SU-DHL-6 (cell line): ENCODE measurements at regions not wholly inside any gene's neighbourhood (a gene's known extent, or its start where the extent isn't known, plus 50 kb on each side); places are given as distances from the start of the nearest gene placed in this dataset.

Experiments used
- EZH2phosphoT487 ChIP-seq: fragments of 200-600 bp; sonication (generic), shearing (Covaris generic); conservative IDR thresholded peaks from 2 replicates; pipeline ENCODE4 v1.6.1; 2018; ENCODE audit warnings: mild to moderate bottlenecking, antibody characterized with exemption, low read length, moderate library complexity, mixed read lengths
- TF ChIP-seq, protein P1 (sequence below): fragments of 200-600 bp; sonication (generic); IDR thresholded peaks from one replicate; pipeline ENCODE4 v1.5.1; 2017; ENCODE audit warnings: antibody characterized with exemption, mild to moderate bottlenecking, low read length, moderate library complexity; ENCODE audit not compliant: insufficient read depth, poor library complexity, severe bottlenecking

DNA sequence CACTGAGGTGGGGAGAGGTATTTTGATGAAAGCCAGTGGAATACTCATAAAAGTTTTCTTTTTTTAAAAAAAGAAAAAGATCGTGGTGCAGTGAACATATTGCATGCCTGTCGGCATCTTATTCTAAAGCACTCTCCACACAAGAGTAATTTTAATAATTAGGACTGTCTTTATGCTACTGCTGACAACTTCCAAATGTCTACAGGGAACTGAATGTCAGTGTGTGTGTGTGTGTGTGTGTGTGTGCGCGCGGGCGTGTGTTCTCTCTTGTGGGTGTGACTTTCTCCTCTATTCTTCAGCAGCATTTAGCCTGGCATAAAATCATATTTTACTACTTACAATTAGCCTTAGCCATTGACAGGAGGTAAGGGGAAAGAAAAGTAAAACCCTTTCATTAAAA is 268.5 kb downstream of the C3orf38 start:
- TF ChIP-seq, protein P1, sequence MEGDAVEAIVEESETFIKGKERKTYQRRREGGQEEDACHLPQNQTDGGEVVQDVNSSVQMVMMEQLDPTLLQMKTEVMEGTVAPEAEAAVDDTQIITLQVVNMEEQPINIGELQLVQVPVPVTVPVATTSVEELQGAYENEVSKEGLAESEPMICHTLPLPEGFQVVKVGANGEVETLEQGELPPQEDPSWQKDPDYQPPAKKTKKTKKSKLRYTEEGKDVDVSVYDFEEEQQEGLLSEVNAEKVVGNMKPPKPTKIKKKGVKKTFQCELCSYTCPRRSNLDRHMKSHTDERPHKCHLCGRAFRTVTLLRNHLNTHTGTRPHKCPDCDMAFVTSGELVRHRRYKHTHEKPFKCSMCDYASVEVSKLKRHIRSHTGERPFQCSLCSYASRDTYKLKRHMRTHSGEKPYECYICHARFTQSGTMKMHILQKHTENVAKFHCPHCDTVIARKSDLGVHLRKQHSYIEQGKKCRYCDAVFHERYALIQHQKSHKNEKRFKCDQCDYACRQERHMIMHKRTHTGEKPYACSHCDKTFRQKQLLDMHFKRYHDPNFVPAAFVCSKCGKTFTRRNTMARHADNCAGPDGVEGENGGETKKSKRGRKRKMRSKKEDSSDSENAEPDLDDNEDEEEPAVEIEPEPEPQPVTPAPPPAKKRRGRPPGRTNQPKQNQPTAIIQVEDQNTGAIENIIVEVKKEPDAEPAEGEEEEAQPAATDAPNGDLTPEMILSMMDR: no peak
- no peak for TF ChIP-seq EZH2phosphoT487
